DOHH2 (cell line): ENCODE measurements at regions not wholly inside any gene's neighbourhood (a gene's known extent, or its start where the extent isn't known, plus 50 kb on each side); places are given as distances from the start of the nearest gene placed in this dataset.
A peak's percentile ranks its signal among the peaks of the same experiment; 100 is the strongest.

Source experiments
- H3F3A ChIP-seq: fragments of 200-600 bp; sonication (generic), shearing (Covaris generic); 2 replicates; pipeline ENCODE4 v1.6.0; 2016; ENCODE audit warnings: antibody characterized with exemption, mild to moderate bottlenecking; ENCODE audit not compliant: control insufficient read depth, insufficient read depth
- H3K27ac ChIP-seq: fragments of 200-600 bp; sonication (generic); 2 replicates; pipeline ENCODE4 v1.5.1; 2014; ENCODE audit warnings: low read depth, mild to moderate bottlenecking, low read length, moderate library complexity
- H3K27me3 ChIP-seq: fragments of 200-600 bp; sonication (generic); 2 replicates; pipeline ENCODE4 v1.6.1; 2014; ENCODE audit warnings: mild to moderate bottlenecking, low read length, mixed read lengths; ENCODE audit not compliant: control insufficient read depth
- H3K36me3 ChIP-seq: fragments of 200-600 bp; sonication (generic); 2 replicates; pipeline ENCODE4 v1.6.1; 2014; ENCODE audit warnings: mild to moderate bottlenecking, low read length, moderate library complexity, mixed read lengths; ENCODE audit not compliant: control insufficient read depth
- H3K4me1 ChIP-seq: fragments of 200-600 bp; sonication (generic); 2 replicates; pipeline ENCODE4 v1.6.1; 2014; ENCODE audit warnings: mild to moderate bottlenecking, low read length, mixed read lengths; ENCODE audit not compliant: control insufficient read depth
- H3K4me2 ChIP-seq: fragments of 200-600 bp; sonication (generic); 2 replicates; pipeline ENCODE4 v1.6.0; 2014; ENCODE audit warnings: mild to moderate bottlenecking, low read length, moderate library complexity
- H3K4me3 ChIP-seq: fragments of 200-600 bp; sonication (generic); 2 replicates; pipeline ENCODE4 v1.5.1; 2014; ENCODE audit warnings: mild to moderate bottlenecking, low read length, mixed read lengths
- H3K79me2 ChIP-seq: fragments of 200-600 bp; sonication (generic); 2 replicates; pipeline ENCODE4 v1.6.1; 2014; ENCODE audit warnings: mild to moderate bottlenecking, low read length, mixed read lengths; ENCODE audit not compliant: control insufficient read depth
- H3K9me2 ChIP-seq: fragments of 200-600 bp; sonication (generic); replicated peaks from 2 replicates; pipeline ENCODE4 v1.6.1; 2014; ENCODE audit warnings: mild to moderate bottlenecking, low read length, mixed read lengths; ENCODE audit not compliant: control insufficient read depth
- H3K9me3 ChIP-seq: fragments of 200-600 bp; sonication (generic); 2 replicates; pipeline ENCODE4 v1.6.1; 2014; ENCODE audit warnings: antibody characterized with exemption, low read length, mixed read lengths; ENCODE audit not compliant: control insufficient read depth, insufficient read depth
- H4K20me1 ChIP-seq: fragments of 200-600 bp; sonication (generic); 2 replicates; pipeline ENCODE4 v1.6.0; 2014; ENCODE audit warnings: low read depth, mild to moderate bottlenecking, antibody characterized with exemption, low read length, moderate library complexity; ENCODE audit not compliant: control insufficient read depth, insufficient read depth
- CTCF ChIP-seq: fragments of 200-600 bp; sonication (generic); IDR thresholded peaks from one replicate; pipeline ENCODE4 v1.5.1; 2014; ENCODE audit warnings: antibody characterized with exemption, mild to moderate bottlenecking, low read depth, low read length; ENCODE audit not compliant: poor library complexity, severe bottlenecking
- EZH2phosphoT487 ChIP-seq: fragments of 200-600 bp; sonication (generic); IDR thresholded peaks from 2 replicates; pipeline ENCODE4 v1.6.1; 2017; ENCODE audit warnings: borderline replicate concordance, mild to moderate bottlenecking, antibody characterized with exemption, low read length, moderate library complexity, mixed read lengths

- TF ChIP-seq CTCF = no peak
- no peak for TF ChIP-seq EZH2phosphoT487
- no peak overlapping the region for H3K4me2 ChIP-seq
- no peaks in the 10 kb centered on the region for H3K79me2 ChIP-seq
- H3K4me1 ChIP-seq = peaks cover 32% of the 10 kb centered on the region
- no peaks in the 10 kb centered on the region for H3K36me3 ChIP-seq
- no peak overlapping the region for H3K27ac ChIP-seq
- H3K9me3 ChIP-seq = no peaks in the 10 kb centered on the region
- no peak overlapping the region for H3K4me3 ChIP-seq
- no peaks in the 10 kb centered on the region for H3F3A ChIP-seq
- H4K20me1 ChIP-seq = no peaks in the 10 kb centered on the region
- H3K9me2 ChIP-seq = no peaks in the 10 kb centered on the region
- no peaks in the 10 kb centered on the region for H3K27me3 ChIP-seq
Measured at GRCh38 chr4:146113171-146113570, 62.3 kb upstream of the LSM6 start.

- Histone ChIP-seq H3K9me2 (no peaks in the 10 kb centered on the region), H3K4me2 (peak overlapping the region; percentile 35), H3K4me3 (no peak overlapping the region), H3K27ac (no peak overlapping the region), H3K79me2 (no peaks in the 10 kb centered on the region), H3F3A (no peaks in the 10 kb centered on the region), H4K20me1 (no peaks in the 10 kb centered on the region), H3K27me3 (no peaks in the 10 kb centered on the region), H3K4me1 (peaks cover 32% of the 10 kb centered on the region), H3K36me3 (no peaks in the 10 kb centered on the region), H3K9me3 (no peaks in the 10 kb centered on the region)
- TF ChIP-seq EZH2phosphoT487 = no peak
- TF ChIP-seq CTCF = no peak
Measured at GRCh38 chr4:146112389-146112788, 63.1 kb upstream of the LSM6 start.

DNA sequence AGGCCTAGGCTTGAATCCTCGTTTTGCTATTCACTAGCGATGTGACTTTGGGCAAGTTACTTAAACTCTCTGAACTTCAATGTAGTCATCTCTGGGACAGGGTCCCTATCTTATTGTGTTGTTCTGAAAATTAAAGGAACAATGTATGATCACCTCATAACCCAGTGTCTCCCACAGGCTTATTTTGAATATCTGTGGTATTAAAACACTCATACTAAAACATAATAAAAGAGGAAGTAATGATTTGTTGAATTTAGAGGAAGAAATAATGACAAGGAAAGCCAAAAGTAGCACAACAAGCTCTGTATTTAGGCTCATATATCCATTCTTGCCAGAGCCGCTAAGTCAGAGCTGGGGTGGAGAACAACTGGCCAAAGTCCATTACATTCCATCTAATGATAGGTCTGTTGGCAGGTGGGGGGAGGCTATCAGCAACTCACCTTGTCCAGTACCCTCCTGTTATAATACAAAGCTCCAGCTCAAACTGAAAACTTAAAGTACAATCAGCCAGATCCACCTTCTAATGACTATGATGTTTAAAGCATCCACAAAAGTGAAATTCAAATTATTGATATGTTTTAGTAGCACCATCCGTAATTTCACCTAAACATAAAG is 64.5 kb upstream of the LSM6 start:
- Histone ChIP-seq H3K9me2 (no peaks in the 10 kb centered on the region), H3K9me3 (no peaks in the 10 kb centered on the region), H4K20me1 (no peaks in the 10 kb centered on the region), H3K4me3 (peak overlapping the region; percentile 33), H3K36me3 (no peaks in the 10 kb centered on the region), H3K27me3 (no peaks in the 10 kb centered on the region), H3F3A (no peaks in the 10 kb centered on the region), H3K4me1 (peaks cover 32% of the 10 kb centered on the region), H3K27ac (peak overlapping the region; percentile 4; the same call in 1 of the 2 replicates), H3K79me2 (no peaks in the 10 kb centered on the region), H3K4me2 (peak overlapping the region; percentile 52)
- TF ChIP-seq CTCF (no peak), EZH2phosphoT487 (no peak)

DNA sequence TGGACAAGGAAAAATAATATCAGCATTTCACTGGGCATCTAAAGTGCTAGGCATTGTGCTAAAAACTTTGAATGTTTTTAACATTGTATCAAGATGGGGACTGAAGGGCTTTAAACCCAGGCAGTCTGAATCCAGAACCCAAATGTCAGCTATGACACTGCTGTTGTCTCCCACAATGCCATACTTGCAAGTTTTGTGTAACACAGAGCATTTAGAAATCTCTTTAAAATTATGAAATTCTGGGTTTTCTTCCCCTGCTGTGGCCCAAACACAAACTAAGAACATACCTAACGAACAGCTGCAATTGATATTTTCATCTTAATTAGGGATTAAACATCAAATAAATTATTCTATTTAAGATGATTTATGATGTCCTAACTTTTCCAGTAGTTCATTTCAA is 66.8 kb upstream of the LSM6 start:
- Histone ChIP-seq H3K27ac (no peak overlapping the region), H3K79me2 (no peaks in the 10 kb centered on the region), H3K27me3 (no peaks in the 10 kb centered on the region), H3K4me2 (no peak overlapping the region), H3F3A (no peaks in the 10 kb centered on the region), H4K20me1 (no peaks in the 10 kb centered on the region), H3K9me2 (no peaks in the 10 kb centered on the region), H3K36me3 (no peaks in the 10 kb centered on the region), H3K4me3 (no peak overlapping the region), H3K4me1 (peaks cover 32% of the 10 kb centered on the region), H3K9me3 (no peaks in the 10 kb centered on the region)
- TF ChIP-seq CTCF (no peak), EZH2phosphoT487 (no peak)
